ENCODE measurements at regions not wholly inside any gene's neighbourhood (a gene's known extent, or its start where the extent isn't known, plus 50 kb on each side); places are given as distances from the start of the nearest gene placed in this dataset.

GRCh38 chr18:22283116-22283395 is 113.7 kb downstream of the GATA6 start:
- H3K27ac ChIP-seq: peak overlapping the region; percentile 5 to 67
- DNase-seq (ENCODE audit: low spot score in 2 of 2): no peak
- no peaks in the 10 kb centered on the region for H3K9me3 ChIP-seq
- no peak overlapping the region for H3K4me3 ChIP-seq
- no peaks in the 10 kb centered on the region for H3K36me3 ChIP-seq
- no peaks in the 10 kb centered on the region for H3K27me3 ChIP-seq
- H3K4me1 ChIP-seq: peaks cover 0 to 11% of the 10 kb centered on the region in 2 donors
- intact Hi-C loops (cut with DNase I; ENCODE audit: low total_unique reads): no loop called here
- TF ChIP-seq, protein P1, sequence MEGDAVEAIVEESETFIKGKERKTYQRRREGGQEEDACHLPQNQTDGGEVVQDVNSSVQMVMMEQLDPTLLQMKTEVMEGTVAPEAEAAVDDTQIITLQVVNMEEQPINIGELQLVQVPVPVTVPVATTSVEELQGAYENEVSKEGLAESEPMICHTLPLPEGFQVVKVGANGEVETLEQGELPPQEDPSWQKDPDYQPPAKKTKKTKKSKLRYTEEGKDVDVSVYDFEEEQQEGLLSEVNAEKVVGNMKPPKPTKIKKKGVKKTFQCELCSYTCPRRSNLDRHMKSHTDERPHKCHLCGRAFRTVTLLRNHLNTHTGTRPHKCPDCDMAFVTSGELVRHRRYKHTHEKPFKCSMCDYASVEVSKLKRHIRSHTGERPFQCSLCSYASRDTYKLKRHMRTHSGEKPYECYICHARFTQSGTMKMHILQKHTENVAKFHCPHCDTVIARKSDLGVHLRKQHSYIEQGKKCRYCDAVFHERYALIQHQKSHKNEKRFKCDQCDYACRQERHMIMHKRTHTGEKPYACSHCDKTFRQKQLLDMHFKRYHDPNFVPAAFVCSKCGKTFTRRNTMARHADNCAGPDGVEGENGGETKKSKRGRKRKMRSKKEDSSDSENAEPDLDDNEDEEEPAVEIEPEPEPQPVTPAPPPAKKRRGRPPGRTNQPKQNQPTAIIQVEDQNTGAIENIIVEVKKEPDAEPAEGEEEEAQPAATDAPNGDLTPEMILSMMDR (IDR thresholded peaks at IDR 0.05): peak in 1 of 3 donors; percentile 21
- TF ChIP-seq POLR2A (IDR thresholded peaks at IDR 0.05): no peak
- TF ChIP-seq POLR2AphosphoS5 (IDR thresholded peaks at IDR 0.05): no peak

DNA sequence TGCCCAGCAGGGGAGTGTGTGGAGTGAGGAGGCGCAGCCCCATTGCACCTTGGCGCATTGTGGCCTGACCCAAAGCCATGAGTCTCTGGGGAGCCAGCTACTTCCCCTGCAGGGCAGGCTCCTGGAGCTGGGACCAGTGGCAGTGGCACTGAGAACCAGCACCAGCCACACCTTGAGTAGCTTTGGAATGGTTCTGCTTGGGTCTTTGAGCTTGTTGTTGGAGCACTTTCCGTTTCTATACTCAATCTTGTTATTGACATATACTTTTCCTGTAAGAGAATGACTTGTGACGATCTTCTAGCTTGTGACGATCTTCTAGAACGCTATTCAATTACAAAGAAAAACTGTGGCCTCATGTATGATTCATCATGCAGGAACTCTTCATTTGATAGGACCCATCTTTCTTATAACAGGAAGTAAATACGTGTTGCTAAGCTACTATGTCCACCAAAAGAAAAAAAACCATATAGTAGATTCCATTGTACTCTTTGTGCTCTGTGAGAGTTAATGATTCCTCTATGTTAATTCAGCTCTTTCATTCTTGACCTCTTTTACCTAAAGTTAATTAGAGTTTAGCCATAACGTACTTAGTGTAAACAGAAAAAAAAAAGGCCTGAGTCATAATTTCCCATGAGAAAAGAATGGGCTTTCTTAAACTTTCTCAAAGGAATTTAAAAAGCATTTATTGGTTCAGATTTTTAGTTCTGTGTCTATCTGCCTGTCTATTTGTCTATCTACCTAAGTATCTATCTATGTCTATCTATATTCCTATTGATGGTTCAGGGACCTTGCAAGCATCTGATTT is 113.1 kb downstream of the GATA6 start:
- peaks cover 0 to 11% of the 10 kb centered on the region in 2 donors for H3K4me1 ChIP-seq
- no peaks in the 10 kb centered on the region for H3K27me3 ChIP-seq
- H3K4me3 ChIP-seq: no peak overlapping the region
- intact Hi-C loops (cut with DNase I; ENCODE audit: low total_unique reads): no loop called here
- no peak for DNase-seq (ENCODE audit: low spot score in 2 of 2)
- peak overlapping the region; percentile 80 to 84 for H3K27ac ChIP-seq
- TF ChIP-seq, protein P1 (IDR thresholded peaks at IDR 0.05): peak in 1 of 3 donors; percentile 19
- TF ChIP-seq POLR2AphosphoS5 (IDR thresholded peaks at IDR 0.05) (peak in 1 of 3 donors; percentile 22), POLR2A (IDR thresholded peaks at IDR 0.05) (no peak)
- no peaks in the 10 kb centered on the region for H3K9me3 ChIP-seq
- no peaks in the 10 kb centered on the region for H3K36me3 ChIP-seq

DNA sequence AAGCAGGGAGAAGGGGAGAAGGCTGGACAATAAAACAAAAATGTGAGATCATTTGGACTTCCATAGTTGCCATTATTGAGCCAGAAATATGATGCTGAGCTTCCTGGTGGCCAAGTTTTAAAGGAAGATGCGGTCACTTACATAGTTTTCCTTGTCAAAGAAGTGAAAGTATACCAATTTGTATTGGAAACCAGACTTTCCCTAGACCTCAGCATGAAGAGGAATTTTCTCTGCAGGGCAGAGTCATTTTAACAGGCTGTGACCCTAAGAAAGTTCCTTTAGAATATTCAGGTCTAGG is 111.0 kb downstream of the GATA6 start:
- H3K4me1 ChIP-seq: no peaks in the 10 kb centered on the region
- intact Hi-C loops (cut with DNase I; ENCODE audit: low total_unique reads): no loop called here
- no peak for DNase-seq (ENCODE audit: low spot score in 2 of 2)
- no peaks in the 10 kb centered on the region for H3K36me3 ChIP-seq
- no peaks in the 10 kb centered on the region for H3K9me3 ChIP-seq
- H3K27ac ChIP-seq: no peak overlapping the region
- TF ChIP-seq POLR2A (IDR thresholded peaks at IDR 0.05) (no peak), POLR2AphosphoS5 (IDR thresholded peaks at IDR 0.05) (no peak)
- TF ChIP-seq, protein P1 (IDR thresholded peaks at IDR 0.05): no peak
- H3K27me3 ChIP-seq: no peaks in the 10 kb centered on the region
- no peak overlapping the region for H3K4me3 ChIP-seq

GRCh38 chr18:22279741-22280452 is 110.5 kb downstream of the GATA6 start:
- TF ChIP-seq, protein P1 (IDR thresholded peaks at IDR 0.05): no peak
- TF ChIP-seq POLR2AphosphoS5 (IDR thresholded peaks at IDR 0.05) (no peak), POLR2A (IDR thresholded peaks at IDR 0.05) (no peak)
- Histone ChIP-seq H3K4me1 (no peaks in the 10 kb centered on the region), H3K27me3 (no peaks in the 10 kb centered on the region), H3K9me3 (no peaks in the 10 kb centered on the region), H3K36me3 (no peaks in the 10 kb centered on the region), H3K27ac (peak overlapping the region in 1 of 2 donors; percentile 32), H3K4me3 (no peak overlapping the region)
- intact Hi-C loops (cut with DNase I; ENCODE audit: low total_unique reads): no loop called here
- DNase-seq (ENCODE audit: low spot score in 2 of 2): no peak

- no peaks in the 10 kb centered on the region for H3K9me3 ChIP-seq
- no peaks in the 10 kb centered on the region for H3K36me3 ChIP-seq
- H3K4me3 ChIP-seq: no peak overlapping the region
- TF ChIP-seq POLR2AphosphoS5 (IDR thresholded peaks at IDR 0.05) (no peak), POLR2A (IDR thresholded peaks at IDR 0.05) (no peak)
- TF ChIP-seq, protein P1 (IDR thresholded peaks at IDR 0.05): no peak
- no peaks in the 10 kb centered on the region for H3K27me3 ChIP-seq
- intact Hi-C loops (cut with DNase I; ENCODE audit: low total_unique reads): no loop called here
- no peak for DNase-seq (ENCODE audit: low spot score in 2 of 2)
- no peak overlapping the region for H3K27ac ChIP-seq
- no peaks in the 10 kb centered on the region for H3K4me1 ChIP-seq
Observed at GRCh38 chr18:22278798-22279197, 109.4 kb downstream of the GATA6 start.
